Gastrocnemius medialis (tissue), 4 donors: ENCODE measurements at regions not wholly inside any gene's neighbourhood (a gene's known extent, or its start where the extent isn't known, plus 50 kb on each side); places are given as distances from the start of the nearest gene placed in this dataset.

Experiments used
- POLR2A ChIP-seq, 2 donors: fragments of 450-650 bp; IDR thresholded peaks; one replicate each; pipeline ENCODE4 v1.6.1; 2017; ENCODE audit warnings: antibody characterized with exemption in 2 of 2, mild to moderate bottlenecking in 2 of 2, moderate library complexity in 2 of 2
- TF ChIP-seq, protein P1 (sequence below), 5 experiments: fragments of 450-650 bp in 3 of 5; fragments of 200-600 bp in 2 of 5; sonication (generic) in 2 of 5; IDR thresholded peaks in 4 of 5; conservative IDR thresholded peaks in 1 of 5; 1 replicate in 4 of 5; 2 replicates in 1 of 5; pipeline ENCODE4 v1.5.1; 2016 to 2019; ENCODE audit warnings: antibody characterized with exemption in 5 of 5, mild to moderate bottlenecking in 3 of 5, moderate library complexity in 3 of 5

DNA sequence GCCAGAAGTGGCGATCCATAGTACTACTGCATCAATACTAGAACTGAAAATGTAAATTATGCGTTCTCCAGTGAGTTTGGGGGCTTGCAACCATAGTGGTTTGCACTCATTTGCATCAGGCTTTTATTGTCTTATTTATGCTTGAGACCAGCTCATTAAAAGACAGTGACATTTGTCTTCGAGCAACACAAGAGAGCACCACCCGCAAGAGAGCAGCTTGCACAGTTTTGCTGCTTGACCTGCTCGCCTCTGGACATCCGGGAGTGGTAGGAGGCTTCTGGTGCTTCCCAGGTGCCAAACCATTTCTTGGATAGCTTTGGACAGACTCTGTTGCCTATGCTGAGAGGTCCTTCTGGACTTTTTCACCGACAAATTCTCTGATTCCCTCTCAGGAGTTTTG, 294.6 kb downstream of the MEX3B start:
- TF ChIP-seq POLR2A (IDR thresholded peaks at IDR 0.05), result no peak
- TF ChIP-seq, protein P1, sequence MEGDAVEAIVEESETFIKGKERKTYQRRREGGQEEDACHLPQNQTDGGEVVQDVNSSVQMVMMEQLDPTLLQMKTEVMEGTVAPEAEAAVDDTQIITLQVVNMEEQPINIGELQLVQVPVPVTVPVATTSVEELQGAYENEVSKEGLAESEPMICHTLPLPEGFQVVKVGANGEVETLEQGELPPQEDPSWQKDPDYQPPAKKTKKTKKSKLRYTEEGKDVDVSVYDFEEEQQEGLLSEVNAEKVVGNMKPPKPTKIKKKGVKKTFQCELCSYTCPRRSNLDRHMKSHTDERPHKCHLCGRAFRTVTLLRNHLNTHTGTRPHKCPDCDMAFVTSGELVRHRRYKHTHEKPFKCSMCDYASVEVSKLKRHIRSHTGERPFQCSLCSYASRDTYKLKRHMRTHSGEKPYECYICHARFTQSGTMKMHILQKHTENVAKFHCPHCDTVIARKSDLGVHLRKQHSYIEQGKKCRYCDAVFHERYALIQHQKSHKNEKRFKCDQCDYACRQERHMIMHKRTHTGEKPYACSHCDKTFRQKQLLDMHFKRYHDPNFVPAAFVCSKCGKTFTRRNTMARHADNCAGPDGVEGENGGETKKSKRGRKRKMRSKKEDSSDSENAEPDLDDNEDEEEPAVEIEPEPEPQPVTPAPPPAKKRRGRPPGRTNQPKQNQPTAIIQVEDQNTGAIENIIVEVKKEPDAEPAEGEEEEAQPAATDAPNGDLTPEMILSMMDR (IDR thresholded peaks at IDR 0.05 in 4 of 5, conservative IDR thresholded peaks at IDR 0.05 in 1 of 5), result no peak
